ENCODE measurements at regions not wholly inside any gene's neighbourhood (a gene's known extent, or its start where the extent isn't known, plus 50 kb on each side); places are given as distances from the start of the nearest gene placed in this dataset.

- TF ChIP-seq POLR2A (IDR thresholded peaks at IDR 0.05; ENCODE audit: low read length) (no peak), GATA1 (IDR thresholded peaks at IDR 0.05; ENCODE audit: low read depth, low read length) (no peak)
- DNase-seq: no peak
Observed at GRCh38 chr2:47315475-47315874, 53.6 kb upstream of the EPCAM start.

GRCh38 chr2:47313728-47314127 lies 55.4 kb upstream of the EPCAM start:
- no peak for DNase-seq
- TF ChIP-seq POLR2A (IDR thresholded peaks at IDR 0.05; ENCODE audit: low read length) (no peak), GATA1 (IDR thresholded peaks at IDR 0.05; ENCODE audit: low read depth, low read length) (no peak)

- no peak for TF ChIP-seq GATA1 (IDR thresholded peaks at IDR 0.05; ENCODE audit: low read depth, low read length)
- no peak for TF ChIP-seq POLR2A (IDR thresholded peaks at IDR 0.05; ENCODE audit: low read length)
- peak in 1 of 2 experiments; percentile 44 for DNase-seq
Observed at GRCh38 chr2:47313141-47313691, 55.9 kb upstream of the EPCAM start.

GRCh38 chr2:47312491-47312850 lies 56.6 kb upstream of the EPCAM start:
- DNase-seq: no peak
- TF ChIP-seq POLR2A (IDR thresholded peaks at IDR 0.05; ENCODE audit: low read length): no peak
- no peak for TF ChIP-seq GATA1 (IDR thresholded peaks at IDR 0.05; ENCODE audit: low read depth, low read length)

- peak; percentile 21 to 23 for DNase-seq
- TF ChIP-seq GATA1 (IDR thresholded peaks at IDR 0.05; ENCODE audit: low read depth, low read length) (no peak), POLR2A (IDR thresholded peaks at IDR 0.05; ENCODE audit: low read length) (no peak)
Observed at GRCh38 chr2:47311764-47312490, 57.2 kb upstream of the EPCAM start.

GRCh38 chr2:47310801-47311560 lies 58.1 kb upstream of the EPCAM start:
- no peak for TF ChIP-seq GATA1 (IDR thresholded peaks at IDR 0.05; ENCODE audit: low read depth, low read length)
- no peak for TF ChIP-seq POLR2A (IDR thresholded peaks at IDR 0.05; ENCODE audit: low read length)
- DNase-seq: peak; percentile 31 to 51

GRCh38 chr2:47309952-47310800 lies 58.9 kb upstream of the EPCAM start:
- no peak for TF ChIP-seq POLR2A (IDR thresholded peaks at IDR 0.05; ENCODE audit: low read length)
- no peak for TF ChIP-seq GATA1 (IDR thresholded peaks at IDR 0.05; ENCODE audit: low read depth, low read length)

GRCh38 chr2:47309472-47309951 lies 59.6 kb upstream of the EPCAM start:
- DNase-seq: no peak
- TF ChIP-seq GATA1 (IDR thresholded peaks at IDR 0.05; ENCODE audit: low read depth, low read length) (no peak), POLR2A (IDR thresholded peaks at IDR 0.05; ENCODE audit: low read length) (no peak)

More at GRCh38 chr2:47309952-47310800, 58.9 kb upstream of the EPCAM start:
- peak; percentile 54 to 65 for DNase-seq

- peak in 1 of 2 experiments; percentile 14 for DNase-seq
- TF ChIP-seq POLR2A (IDR thresholded peaks at IDR 0.05; ENCODE audit: low read length): no peak
- no peak for TF ChIP-seq GATA1 (IDR thresholded peaks at IDR 0.05; ENCODE audit: low read depth, low read length)
Observed at GRCh38 chr2:47307066-47307465, 62.0 kb upstream of the EPCAM start.

GRCh38 chr2:47304654-47305053 lies 64.5 kb upstream of the EPCAM start:
- DNase-seq: no peak
- TF ChIP-seq GATA1 (IDR thresholded peaks at IDR 0.05; ENCODE audit: low read depth, low read length): no peak

- no peak for TF ChIP-seq GATA1 (IDR thresholded peaks at IDR 0.05; ENCODE audit: low read depth, low read length)
- TF ChIP-seq POLR2A (IDR thresholded peaks at IDR 0.05; ENCODE audit: low read length): no peak
- DNase-seq: peak; percentile 49 to 65
Observed at GRCh38 chr2:47303341-47304148, 65.6 kb upstream of the EPCAM start.

- TF ChIP-seq GATA1 (IDR thresholded peaks at IDR 0.05; ENCODE audit: low read depth, low read length): no peak
- no peak for TF ChIP-seq POLR2A (IDR thresholded peaks at IDR 0.05; ENCODE audit: low read length)
- no peak for DNase-seq
Observed at GRCh38 chr2:47302308-47302707, 66.8 kb upstream of the EPCAM start.

GRCh38 chr2:47301731-47302130 lies 67.4 kb upstream of the EPCAM start:
- TF ChIP-seq GATA1 (IDR thresholded peaks at IDR 0.05; ENCODE audit: low read depth, low read length): no peak
- TF ChIP-seq POLR2A (IDR thresholded peaks at IDR 0.05; ENCODE audit: low read length): no peak
- no peak for DNase-seq
